K562 (cell line): ENCODE measurements at regions not wholly inside any gene's neighbourhood (a gene's known extent, or its start where the extent isn't known, plus 50 kb on each side); places are given as distances from the start of the nearest gene placed in this dataset.

Experiments
- ATAC-seq: fragments of 200-7000 bp; cut with Tn5 transposase; 3 replicates; pipeline ENCODE4 v1.9.1; 2020; ENCODE audit warnings: moderate library complexity
- BruUV-seq: library from RNA; stranded (reverse); fragments of 400-500 nt; replicated peaks from 2 replicates; lab custom pipeline; 2021; lab: Mats Ljungman, UMichigan
- CTCF ChIA-PET: fragments of 300-600 bp; formaldehyde crosslinking; extraction: SDS; loops from one replicate; lab custom pipeline; 2021; ENCODE audit warnings: low intra/inter-chr PET ratio; lab: Yijun Ruan, JAX
- POLR2A ChIA-PET: fragments of 300-600, 350-650 bp; sonication (Branson Sonifier 250); formaldehyde crosslinking; extraction: SDS; loops from one replicate; lab custom pipeline; 2021; ENCODE audit warnings: antibody characterized with exemption, inconsistent platforms; lab: Yijun Ruan, JAX
- DNase-seq, 4 experiments: peaks; one replicate each; pipeline versions ENCODE4 v3.0.0 to v3.0.0-alpha.2; 2011 to 2018; ENCODE audit warnings: low spot score in 3 of 4, mixed read lengths in 3 of 4; ENCODE audit errors: extremely low read depth in 1 of 4
- FAIRE-seq: peaks from 2 replicates; lab custom pipeline; 2011; peaks lifted over from hg19 to GRCh38; lab: Jason Lieb, UNC
- H2AFZ ChIP-seq: 2 replicates; pipeline ENCODE4 v1.6.0; 2011; ENCODE audit warnings: low read depth, low read length, control low read depth, inconsistent platforms
- H3K27ac ChIP-seq: fragments of 200-600 bp; 3 replicates; pipeline ENCODE4 v1.8.0; 2011; ENCODE audit warnings: low read depth, mild to moderate bottlenecking, control low read depth, inconsistent platforms, low read length, moderate library complexity, mixed read lengths; ENCODE audit errors: extremely low read depth
- H3K27me3 ChIP-seq, 2 experiments: fragments of 300-600 bp in 1 of 2; 2 replicates in 1 of 2; 3 replicates in 1 of 2; pipeline versions ENCODE4 v1.6.0 to v1.8.0; 2011; ENCODE audit warnings: inconsistent platforms in 2 of 2, low read length in 2 of 2, mild to moderate bottlenecking in 1 of 2, mixed read lengths in 1 of 2, moderate library complexity in 1 of 2; ENCODE audit not compliant: control insufficient read depth in 2 of 2, insufficient read depth in 2 of 2
- H3K36me3 ChIP-seq: fragments of 300-600 bp; 3 replicates; pipeline ENCODE4 v1.8.0; 2011; ENCODE audit warnings: mild to moderate bottlenecking, low read length, inconsistent platforms; ENCODE audit not compliant: control insufficient read depth, insufficient read depth
- H3K4me1 ChIP-seq, 2 experiments: fragments of 200-600 bp in 1 of 2; replicated peaks in 1 of 2; 2 replicates in 1 of 2; 3 replicates in 1 of 2; pipeline versions ENCODE4 v1.5.1 to v1.8.0; 2011; ENCODE audit warnings: inconsistent platforms in 2 of 2, low read length in 2 of 2, mild to moderate bottlenecking in 1 of 2, mixed read lengths in 1 of 2, moderate library complexity in 1 of 2; ENCODE audit not compliant: control insufficient read depth in 2 of 2, insufficient read depth in 2 of 2
- H3K4me2 ChIP-seq: 2 replicates; pipeline ENCODE4 v1.6.1; 2011; ENCODE audit warnings: low read length, control low read depth, inconsistent platforms, mixed read lengths; ENCODE audit not compliant: insufficient read depth
- H3K4me3 ChIP-seq: fragments of 200-600 bp; sonication (generic), shearing (Covaris generic); 2 replicates; pipeline ENCODE4 v1.5.1; 2016; ENCODE audit warnings: control low read depth, inconsistent platforms
- H3K79me2 ChIP-seq: fragments of 200-600 bp; 3 replicates; pipeline ENCODE4 v1.8.0; 2011; ENCODE audit warnings: low read length, inconsistent platforms; ENCODE audit not compliant: control insufficient read depth, insufficient read depth
- H3K9ac ChIP-seq, 2 experiments: 2 replicates each; pipeline versions ENCODE4 v1.6.0 to v1.6.1; 2011; ENCODE audit warnings: low read depth in 2 of 2, low read length in 2 of 2, control low read depth in 1 of 2, inconsistent platforms in 1 of 2, mild to moderate bottlenecking in 1 of 2, mixed read lengths in 1 of 2; ENCODE audit not compliant: insufficient read depth in 1 of 2
- H3K9me1 ChIP-seq: one replicate; pipeline ENCODE4 v1.6.0; 2011; ENCODE audit warnings: inconsistent platforms, mild to moderate bottlenecking, low read length, moderate library complexity; ENCODE audit not compliant: control insufficient read depth, insufficient read depth
- H3K9me3 ChIP-seq: replicated peaks from 2 replicates; pipeline ENCODE4 v1.5.1; 2011; ENCODE audit warnings: low read depth, low read length, inconsistent platforms; ENCODE audit not compliant: control insufficient read depth, insufficient read depth
- H4K20me1 ChIP-seq: replicated peaks from 2 replicates; pipeline ENCODE4 v1.6.1; 2011; ENCODE audit warnings: low read length, inconsistent platforms, mixed read lengths; ENCODE audit not compliant: control insufficient read depth, insufficient read depth
- MYNN ChIP-seq, 2 experiments: sonication (generic); formaldehyde crosslinking in 1 of 2; IDR thresholded peaks; 2 replicates each; pipeline versions ENCODE4 v1.5.0 to v1.6.1; 2016 to 2020; ENCODE audit warnings: antibody characterized with exemption in 1 of 2, missing genetic modification reagents in 1 of 2
- PCBP2 ChIP-seq: fragments of 200-400 bp; formaldehyde crosslinking; IDR thresholded peaks from 2 replicates; pipeline ENCODE4 v1.6.1; 2018; ENCODE audit warnings: low read length, low read depth, mild to moderate bottlenecking, moderate library complexity; ENCODE audit not compliant: poor library complexity, severe bottlenecking
- WGBS: fragments of 100-300 bp; shearing (Covaris generic); methylation state at CpG from one replicate; pipeline ENCODE4 v1.1.6; 2016; ENCODE audit warnings: low coverage, mixed read lengths; ENCODE audit not compliant: insufficient coverage; ENCODE audit errors: missing lambda C conversion rate; 5-methylcytosine and 5-hydroxymethylcytosine counted together
- in situ Hi-C: fragments of 300-500 bp; cut with MboI; formaldehyde crosslinking; loops from 4 replicates; pipeline ENCODE4 v1.15.0; 2018; ENCODE audit warnings: inconsistent platforms, mixed read lengths
- intact Hi-C: fragments of 100-400 bp; cut with micrococcal nuclease; formaldehyde crosslinking; loops from 2 replicates; pipeline ENCODE4 v1.14.2; 2022
- TF ChIP-seq, protein P1 (sequence below): fragments of 450-650 bp; IDR thresholded peaks from 2 replicates; pipeline ENCODE4 v1.6.1; 2016; ENCODE audit warnings: missing biosample characterization, missing genetic modification characterization
- TF ChIP-seq, protein P2 (sequence below): fragments of 250-450 bp; sonication (Bioruptor Pico); IDR thresholded peaks from 2 replicates; pipeline ENCODE4 v1.5.0; 2020; ENCODE audit warnings: mild to moderate bottlenecking, borderline replicate concordance
- TF ChIP-seq, protein P3 (sequence below): conservative IDR thresholded peaks from 2 replicates; pipeline ENCODE4 v1.6.1; 2011; ENCODE audit warnings: low read depth, mild to moderate bottlenecking, low read length; ENCODE audit not compliant: control insufficient read depth

DNA sequence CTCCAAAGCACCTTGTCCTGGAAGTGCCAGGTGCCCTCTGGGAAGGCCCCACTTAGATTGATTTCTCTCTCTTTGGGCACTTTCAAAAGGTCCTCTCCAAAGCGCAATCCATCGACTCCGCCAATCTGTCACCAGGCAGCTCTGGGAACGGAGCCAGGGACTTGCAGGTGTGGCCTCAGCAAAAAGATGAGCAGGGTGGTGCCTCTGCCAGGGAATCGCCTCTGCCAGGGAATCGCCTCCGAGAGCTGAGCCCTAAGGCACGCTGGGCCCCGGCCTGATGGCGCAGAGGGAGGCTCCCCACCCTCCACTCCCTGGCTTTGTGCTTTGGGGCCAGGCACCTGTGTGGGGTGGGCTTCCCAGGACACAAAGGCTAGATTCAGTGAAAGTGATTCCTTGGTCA lies 1391.3 kb downstream of the TBC1D22A start:
- BruUV-seq: no TSS peak
- H3K9me1 ChIP-seq: no peaks in the 10 kb centered on the region
- H3K79me2 ChIP-seq: no peaks in the 10 kb centered on the region
- TF ChIP-seq PCBP2 (no peak), MYNN (IDR thresholded peaks at IDR 0.05) (no peak), MYNN (CRISPR knock-in tag; IDR thresholded peaks at IDR 0.05) (no peak)
- TF ChIP-seq, protein P1, sequence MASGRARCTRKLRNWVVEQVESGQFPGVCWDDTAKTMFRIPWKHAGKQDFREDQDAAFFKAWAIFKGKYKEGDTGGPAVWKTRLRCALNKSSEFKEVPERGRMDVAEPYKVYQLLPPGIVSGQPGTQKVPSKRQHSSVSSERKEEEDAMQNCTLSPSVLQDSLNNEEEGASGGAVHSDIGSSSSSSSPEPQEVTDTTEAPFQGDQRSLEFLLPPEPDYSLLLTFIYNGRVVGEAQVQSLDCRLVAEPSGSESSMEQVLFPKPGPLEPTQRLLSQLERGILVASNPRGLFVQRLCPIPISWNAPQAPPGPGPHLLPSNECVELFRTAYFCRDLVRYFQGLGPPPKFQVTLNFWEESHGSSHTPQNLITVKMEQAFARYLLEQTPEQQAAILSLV: no peak
- TF ChIP-seq, protein P2, sequence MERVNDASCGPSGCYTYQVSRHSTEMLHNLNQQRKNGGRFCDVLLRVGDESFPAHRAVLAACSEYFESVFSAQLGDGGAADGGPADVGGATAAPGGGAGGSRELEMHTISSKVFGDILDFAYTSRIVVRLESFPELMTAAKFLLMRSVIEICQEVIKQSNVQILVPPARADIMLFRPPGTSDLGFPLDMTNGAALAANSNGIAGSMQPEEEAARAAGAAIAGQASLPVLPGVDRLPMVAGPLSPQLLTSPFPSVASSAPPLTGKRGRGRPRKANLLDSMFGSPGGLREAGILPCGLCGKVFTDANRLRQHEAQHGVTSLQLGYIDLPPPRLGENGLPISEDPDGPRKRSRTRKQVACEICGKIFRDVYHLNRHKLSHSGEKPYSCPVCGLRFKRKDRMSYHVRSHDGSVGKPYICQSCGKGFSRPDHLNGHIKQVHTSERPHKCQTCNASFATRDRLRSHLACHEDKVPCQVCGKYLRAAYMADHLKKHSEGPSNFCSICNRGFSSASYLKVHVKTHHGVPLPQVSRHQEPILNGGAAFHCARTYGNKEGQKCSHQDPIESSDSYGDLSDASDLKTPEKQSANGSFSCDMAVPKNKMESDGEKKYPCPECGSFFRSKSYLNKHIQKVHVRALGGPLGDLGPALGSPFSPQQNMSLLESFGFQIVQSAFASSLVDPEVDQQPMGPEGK (CRISPR knock-in tag): no peak
- TF ChIP-seq, protein P3, sequence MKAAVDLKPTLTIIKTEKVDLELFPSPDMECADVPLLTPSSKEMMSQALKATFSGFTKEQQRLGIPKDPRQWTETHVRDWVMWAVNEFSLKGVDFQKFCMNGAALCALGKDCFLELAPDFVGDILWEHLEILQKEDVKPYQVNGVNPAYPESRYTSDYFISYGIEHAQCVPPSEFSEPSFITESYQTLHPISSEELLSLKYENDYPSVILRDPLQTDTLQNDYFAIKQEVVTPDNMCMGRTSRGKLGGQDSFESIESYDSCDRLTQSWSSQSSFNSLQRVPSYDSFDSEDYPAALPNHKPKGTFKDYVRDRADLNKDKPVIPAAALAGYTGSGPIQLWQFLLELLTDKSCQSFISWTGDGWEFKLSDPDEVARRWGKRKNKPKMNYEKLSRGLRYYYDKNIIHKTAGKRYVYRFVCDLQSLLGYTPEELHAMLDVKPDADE: no peak
- TF ChIP-seq, all 486 proteins: peak for 0
- Histone ChIP-seq H2AFZ (no peak overlapping the region), H3K36me3 (no peaks in the 10 kb centered on the region), H3K27ac (no peak overlapping the region), H3K9ac (no peak overlapping the region), H3K9me3 (no peaks in the 10 kb centered on the region), H3K4me2 (no peak overlapping the region), H3K4me1 (no peaks in the 10 kb centered on the region), H4K20me1 (no peaks in the 10 kb centered on the region), H3K4me3 (no peak overlapping the region), H3K27me3 (no peaks in the 10 kb centered on the region; a peak in 1 of 5 replicates)
- intact Hi-C loops: no loop called here
- in situ Hi-C loops: no loop called here
- ATAC-seq (no peak), FAIRE-seq (no peak), DNase-seq (no peak)
- WGBS: 10% methylated on average over 2 of the region's 10 CpGs
- ChIA-PET CTCF (no interaction called here), POLR2A (no interaction called here)
